HG03064 (cell line): ENCODE measurements at regions not wholly inside any gene's neighbourhood (a gene's known extent, or its start where the extent isn't known, plus 50 kb on each side); places are given as distances from the start of the nearest gene placed in this dataset.

Experiments
- ATAC-seq: cut with Tn5 transposase; IDR thresholded peaks from one replicate; pipeline ENCODE4 v1.9.1; 2021; ENCODE audit warnings: low read depth; ENCODE audit not compliant: unreplicated experiment

DNA sequence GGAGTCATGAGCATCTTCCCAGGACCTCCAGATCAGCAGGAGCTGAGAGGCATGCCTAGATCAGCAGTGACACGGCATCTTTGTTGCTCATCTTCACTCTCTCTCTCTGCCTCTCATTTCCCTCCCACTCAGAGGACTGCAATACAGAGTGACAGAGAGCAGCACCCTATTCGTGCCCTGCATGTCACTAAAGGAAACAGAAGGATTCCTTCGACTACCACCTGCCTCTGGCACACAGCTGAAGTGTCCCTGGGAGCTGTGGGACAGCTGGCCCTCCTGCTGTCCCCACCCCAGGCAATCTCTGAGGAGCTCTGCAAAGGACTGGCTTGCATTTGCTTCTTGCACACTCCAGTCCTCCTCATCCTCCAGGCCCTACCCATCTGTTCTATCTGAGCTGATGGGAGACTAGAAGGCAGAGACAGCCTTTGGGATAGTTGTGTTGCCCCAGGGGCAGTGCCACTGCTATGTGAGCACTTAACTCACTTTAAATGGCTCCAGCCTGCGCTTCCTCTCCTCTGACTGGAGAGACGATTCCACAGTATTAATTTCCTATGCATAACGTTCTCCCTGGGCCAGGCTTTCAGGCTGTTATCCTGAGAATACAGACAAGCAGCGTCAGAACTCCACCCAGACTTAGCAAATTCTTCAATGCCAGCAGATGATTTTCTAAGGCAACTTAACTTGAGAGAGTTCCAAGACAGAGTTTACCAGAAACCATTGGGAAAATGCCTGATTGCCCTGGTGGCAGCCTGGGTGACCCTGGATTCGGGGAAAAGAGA, 167.6 kb upstream of the MAP1B start:
- ATAC-seq = no peak

DNA sequence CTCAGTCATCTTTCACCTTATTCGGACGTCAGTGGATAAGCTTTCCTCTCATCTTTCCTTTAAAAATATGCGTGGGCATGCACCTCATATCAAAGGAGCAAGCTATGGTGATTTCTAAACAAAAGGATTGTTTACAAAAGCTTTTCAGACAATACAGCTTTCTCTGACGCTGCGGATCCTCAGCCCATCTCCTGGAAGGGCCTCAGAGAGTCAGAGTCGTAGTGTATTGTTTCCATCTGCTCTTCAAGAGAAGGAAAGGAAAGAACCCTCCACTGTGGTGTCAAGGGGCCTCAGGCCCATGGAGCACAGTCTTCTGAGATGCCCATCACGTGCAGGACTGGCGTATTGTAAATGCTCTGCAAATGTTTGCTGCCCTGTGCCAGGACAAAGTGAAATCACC, 163.4 kb upstream of the MAP1B start:
- no peak for ATAC-seq

DNA sequence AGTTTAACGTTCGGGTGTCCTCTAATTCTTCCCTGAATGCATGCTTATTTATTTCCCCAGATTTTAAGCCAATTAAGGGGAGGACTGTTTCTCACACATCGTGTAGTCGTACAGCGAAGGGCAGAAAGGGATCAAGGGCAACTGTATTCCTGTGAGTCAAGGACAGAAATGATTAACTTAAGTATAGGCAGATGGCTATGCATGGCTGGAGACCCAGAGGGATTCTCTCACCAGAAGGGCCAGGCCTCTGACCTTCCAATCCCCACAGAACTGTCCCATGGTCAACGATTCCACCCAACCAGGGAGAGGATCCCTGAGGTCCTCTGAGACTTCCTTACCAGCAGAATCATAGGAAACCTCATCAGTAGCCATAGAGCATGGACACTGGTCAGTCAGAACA, 161.8 kb upstream of the MAP1B start:
- ATAC-seq = no peak

DNA sequence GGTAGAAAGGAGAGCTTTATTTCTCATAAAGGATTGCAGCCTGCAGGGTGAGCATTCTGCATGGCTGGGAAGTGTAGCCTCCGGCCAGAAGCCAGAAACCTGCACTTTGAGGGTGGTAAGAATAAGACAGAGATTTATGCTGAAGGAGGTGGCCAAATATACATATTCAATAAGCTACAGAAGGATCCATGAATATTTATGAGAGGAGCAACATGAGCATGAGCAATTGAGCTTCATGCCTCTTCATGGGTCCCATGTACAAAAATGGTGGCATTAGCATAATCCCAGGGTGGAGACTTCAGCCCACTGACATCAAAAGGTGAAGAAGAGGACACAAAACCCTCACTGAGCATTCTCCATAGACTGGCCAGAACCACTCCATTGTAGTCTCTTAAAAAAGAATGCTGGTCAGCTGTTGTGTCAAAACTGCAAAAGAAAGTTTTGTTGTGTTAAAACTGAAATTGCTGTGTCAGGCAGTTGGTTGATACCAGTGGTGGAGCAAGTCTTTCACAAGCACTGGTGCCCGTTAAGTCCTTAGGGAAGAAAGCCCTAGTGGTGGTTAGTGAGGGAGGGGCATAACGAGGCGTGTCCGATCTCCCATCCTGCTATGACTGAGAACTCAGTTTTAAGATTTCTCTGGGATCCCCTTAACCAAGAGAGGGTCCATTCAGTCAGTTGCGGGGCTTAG, 160.8 kb upstream of the MAP1B start:
- ATAC-seq = no peak

DNA sequence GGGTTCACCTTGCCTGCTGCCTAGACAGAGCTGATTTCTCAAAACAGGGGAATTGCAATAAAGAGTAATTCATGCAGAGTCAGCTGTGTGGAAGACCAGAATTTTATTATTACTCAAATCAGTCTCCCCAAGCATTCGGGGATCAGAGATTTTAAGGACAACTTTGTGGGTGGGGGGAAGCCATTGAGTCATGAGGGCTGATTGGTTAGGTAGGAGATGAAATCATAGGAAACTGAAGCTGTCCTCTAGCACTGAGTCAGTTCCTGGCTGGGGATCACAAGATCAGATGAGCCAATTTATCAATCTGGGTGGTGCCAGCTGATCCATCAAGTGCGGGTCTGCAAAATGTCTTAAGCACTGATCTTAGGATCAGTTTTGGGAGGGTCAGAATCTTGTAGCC, 159.1 kb upstream of the MAP1B start:
- no peak for ATAC-seq

DNA sequence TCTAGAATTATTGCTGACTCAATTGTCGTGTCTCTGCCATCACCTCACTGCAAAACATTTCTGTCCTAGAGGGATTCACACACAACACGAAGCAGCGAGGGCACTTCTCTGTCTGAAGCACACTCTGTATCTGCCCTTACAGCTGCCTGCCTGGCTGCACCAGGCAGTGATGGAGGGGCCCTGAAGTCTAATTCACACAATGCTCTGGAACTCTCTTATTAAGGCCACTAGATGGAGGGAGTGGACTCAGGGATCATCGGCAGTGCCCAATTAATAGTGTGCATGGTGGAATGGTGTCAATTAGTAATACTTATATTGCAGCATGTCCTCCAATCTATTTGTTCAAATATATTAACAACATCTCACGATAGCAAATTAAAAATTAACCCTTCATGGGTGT, 157.5 kb upstream of the MAP1B start:
- no peak for ATAC-seq

DNA sequence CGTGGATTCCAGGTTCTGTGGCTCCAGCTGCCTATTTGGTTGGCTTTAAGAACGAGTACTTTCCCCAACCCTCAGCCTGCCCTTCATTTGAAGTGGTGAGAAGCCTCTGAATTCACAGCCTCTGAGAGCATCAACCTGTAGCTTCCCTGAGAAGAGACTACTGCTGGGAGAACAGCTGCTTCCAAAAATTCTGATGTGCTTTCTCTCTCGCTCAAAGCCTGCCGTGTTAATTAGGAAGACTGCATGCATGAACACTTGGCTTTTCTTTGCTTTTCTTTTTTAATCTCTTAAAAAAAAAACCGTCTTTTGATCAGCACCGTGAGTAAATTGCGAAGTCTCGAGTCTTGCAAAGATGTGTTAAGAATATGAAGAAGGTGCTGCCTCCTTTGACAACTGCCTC, 153.4 kb upstream of the MAP1B start:
- no peak for ATAC-seq

DNA sequence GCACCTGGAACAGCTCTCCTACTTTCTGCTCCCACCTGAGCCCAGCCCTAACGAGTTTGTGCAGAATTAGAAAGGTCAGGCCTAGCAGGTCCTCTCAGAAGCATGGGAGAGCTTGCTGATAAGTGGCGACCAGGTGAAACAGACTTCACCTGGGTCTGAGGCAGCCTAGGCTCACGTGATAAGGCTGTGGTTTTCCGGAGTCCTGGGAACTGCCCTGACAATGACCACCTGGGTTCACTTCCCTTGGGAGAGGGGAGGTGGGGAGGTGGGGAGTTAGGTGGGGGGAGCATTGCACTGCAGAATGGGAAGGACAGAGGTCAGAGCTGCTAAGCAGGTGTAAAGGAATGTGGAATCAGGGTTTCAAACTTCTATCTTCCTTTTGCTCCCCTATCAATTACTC, 152.9 kb upstream of the MAP1B start:
- ATAC-seq = no peak

DNA sequence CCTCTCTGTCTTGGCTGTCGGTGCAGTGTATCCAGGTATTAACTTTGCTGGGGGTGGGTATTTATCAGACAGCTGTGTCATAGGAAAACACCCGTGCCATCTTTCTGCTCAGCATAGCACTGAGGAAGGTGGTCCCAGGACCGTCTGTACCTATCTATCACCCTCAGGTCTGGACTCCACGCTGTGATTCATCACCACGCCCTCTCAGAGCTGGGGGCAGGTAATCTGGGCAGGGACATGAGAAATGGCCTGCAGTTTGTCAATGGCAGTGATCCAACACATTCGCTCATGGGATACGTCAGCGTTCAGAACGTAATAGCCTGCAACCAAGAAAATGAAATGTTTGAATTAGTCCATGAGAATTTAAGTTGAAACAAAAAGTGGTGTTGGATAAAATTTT, 151.6 kb upstream of the MAP1B start:
- ATAC-seq = no peak

DNA sequence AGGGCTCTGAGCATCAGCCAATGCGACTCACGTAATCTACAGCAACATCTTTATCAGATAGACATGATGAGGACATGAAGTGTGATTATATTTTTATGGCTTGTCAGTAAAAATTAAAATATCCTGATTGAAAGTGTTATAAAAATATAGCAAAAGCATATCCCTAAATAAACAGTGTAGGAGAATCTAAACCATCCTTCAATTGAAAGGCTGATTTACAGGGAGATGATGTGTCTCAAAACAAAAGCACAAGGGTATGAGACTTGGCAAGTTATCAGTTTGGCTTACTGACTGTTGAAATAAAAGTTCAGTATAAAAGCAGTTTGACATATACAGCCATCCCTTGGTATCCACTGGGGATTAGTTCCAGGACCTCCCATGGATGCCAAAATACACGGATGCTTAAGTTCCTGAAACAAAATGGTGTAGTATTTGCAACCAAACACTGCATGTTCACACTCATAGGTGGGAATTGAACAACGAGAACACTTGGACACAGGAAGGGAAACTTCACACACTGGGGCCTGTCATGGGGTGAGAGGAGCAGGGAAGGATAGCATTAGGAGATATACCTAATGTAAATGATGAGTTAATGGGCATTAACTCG, 149.9 kb upstream of the MAP1B start:
- no peak for ATAC-seq

DNA sequence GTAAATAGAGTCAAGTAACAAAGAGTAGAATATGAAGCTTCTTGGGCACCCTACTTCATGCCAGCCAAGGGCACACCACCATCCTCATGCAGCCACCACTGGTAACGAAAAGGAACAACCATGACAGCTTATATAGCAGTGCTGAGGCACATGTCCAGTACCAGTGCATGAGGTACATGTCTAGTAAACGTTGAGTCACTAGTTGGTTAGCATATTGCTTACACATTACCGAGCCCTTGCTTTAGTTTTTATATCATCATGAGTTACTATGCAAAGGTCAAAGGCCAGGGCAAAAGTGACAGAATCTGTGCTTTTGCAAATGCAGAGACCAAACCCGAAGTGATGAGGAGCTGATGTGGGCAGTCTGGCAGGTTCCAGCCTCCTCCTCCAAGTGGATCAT, 147.1 kb upstream of the MAP1B start:
- no peak for ATAC-seq

DNA sequence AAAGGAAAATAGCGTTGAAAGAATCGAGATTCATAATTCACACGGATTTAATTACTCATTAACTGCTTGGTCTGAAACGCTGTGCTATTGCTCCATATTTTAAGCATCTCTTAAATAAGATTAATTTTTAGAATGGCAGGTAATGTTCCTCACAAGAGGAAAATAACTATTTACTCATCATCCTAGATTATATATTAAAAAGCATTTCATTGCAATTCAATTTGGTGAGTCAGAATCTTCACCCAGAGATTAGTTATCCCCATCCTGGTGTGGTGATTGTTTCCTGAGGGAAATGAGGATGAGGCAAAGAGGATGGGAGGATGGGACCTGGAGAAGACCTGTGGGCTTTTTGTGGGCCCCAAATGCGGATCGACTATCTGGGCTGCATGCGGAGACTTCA, 145.5 kb upstream of the MAP1B start:
- ATAC-seq = no peak

DNA sequence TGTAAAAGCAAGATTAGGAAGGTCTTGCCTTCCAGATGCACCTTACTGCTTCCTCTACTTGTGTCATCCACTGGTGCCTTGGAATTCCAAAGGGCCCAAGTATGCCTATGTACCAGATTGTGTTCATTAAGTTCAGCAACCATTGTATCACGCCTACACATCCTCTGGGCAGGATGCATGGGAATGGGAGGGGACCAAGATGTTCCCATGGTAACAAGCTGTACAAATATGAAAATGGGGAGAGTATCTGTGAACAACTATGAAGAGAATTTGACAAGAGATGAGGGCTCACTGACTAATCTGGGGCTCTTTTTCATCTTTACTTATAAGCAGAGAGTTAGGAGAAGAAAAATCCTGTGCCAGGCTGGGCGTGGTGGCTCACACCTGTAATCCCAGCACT, 137.8 kb upstream of the MAP1B start:
- ATAC-seq = no peak

DNA sequence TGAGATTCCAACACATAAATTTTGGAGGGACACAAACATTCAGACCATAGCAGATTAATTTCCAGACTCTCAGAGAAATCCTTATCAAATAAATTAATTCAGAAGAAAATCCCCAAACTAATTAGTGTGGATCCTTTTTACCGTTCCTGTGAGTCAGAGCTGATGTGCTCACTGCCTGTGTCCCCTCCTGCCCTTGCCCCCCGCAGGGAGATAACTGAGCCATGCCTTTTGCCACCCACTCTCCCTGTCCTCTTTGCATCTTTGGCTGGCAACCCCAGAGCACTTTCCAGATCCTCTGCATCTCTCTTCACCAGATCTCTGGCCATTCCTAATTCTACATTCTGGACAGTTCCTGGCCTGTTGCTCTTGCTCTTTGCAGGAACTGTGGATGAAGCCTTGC, 135.4 kb upstream of the MAP1B start:
- ATAC-seq = no peak

DNA sequence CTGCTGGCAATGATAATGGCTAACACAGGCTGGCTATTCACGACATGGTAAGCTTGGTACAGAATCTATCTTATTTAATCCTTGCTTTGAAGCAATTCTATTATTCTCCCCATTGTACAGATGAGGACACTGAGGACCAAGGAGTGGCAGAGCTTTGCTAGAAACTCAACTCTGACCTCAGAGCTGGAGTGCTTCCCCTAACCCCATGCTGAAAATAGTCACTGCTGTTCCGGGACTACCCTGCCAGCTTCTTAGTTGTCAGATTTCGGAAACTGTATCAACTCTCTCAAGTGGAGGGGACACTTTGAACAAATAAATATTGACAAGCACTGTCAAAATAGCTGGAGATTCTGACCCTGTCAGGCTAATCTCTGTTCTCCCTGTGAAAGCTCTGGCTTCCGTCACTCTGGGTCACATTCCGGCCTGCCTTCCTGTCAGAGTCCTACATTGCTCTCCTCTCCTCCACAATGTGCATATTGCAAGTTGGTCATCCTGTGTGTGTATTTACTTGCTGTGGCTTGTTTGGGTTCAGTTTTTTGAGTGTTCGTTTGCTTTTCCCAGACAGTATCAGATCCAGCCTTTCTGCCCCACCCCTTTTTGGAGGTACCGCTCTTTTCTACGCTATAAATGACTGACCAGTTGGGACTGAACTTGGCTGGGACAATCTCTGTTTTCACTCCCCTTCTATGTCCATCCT, 134.3 kb upstream of the MAP1B start:
- no peak for ATAC-seq

DNA sequence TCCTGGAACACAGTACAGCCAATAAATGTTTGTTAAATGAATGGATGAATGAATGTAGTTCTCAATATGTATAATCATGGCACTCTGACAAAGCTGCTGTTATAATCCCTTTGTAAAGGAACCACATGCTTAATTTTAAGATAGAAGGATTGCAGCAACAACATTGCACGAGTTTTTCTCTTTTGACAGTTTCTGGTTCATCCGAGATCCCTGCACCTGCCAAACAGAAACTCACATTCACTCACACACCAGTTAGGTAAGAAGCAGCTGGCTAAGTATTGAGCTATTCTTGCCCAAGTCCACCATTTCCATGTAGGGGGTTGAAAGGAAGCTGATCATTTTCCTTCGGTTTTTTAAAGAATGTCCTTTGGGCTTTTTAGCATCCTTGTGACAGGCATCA, 133.7 kb upstream of the MAP1B start:
- no peak for ATAC-seq

DNA sequence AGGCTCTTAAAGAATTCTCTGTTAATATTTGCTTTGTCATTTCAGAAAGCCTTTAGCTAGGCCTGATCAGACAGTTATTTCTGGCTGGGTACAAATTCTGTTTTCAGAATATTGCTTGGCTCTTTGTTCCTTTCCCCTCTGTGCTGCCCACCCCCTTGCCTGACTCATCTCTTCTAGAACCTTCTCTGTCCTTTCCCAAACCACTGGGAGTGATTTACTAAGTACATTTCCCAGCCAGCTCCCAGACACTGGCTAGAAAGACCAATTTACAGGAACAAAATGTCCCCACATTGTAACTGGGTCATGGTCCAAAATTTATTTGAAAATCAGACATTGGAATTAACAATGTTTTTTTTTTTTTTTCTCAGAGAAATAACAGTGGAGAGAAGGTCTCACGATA, 133.1 kb upstream of the MAP1B start:
- no peak for ATAC-seq

DNA sequence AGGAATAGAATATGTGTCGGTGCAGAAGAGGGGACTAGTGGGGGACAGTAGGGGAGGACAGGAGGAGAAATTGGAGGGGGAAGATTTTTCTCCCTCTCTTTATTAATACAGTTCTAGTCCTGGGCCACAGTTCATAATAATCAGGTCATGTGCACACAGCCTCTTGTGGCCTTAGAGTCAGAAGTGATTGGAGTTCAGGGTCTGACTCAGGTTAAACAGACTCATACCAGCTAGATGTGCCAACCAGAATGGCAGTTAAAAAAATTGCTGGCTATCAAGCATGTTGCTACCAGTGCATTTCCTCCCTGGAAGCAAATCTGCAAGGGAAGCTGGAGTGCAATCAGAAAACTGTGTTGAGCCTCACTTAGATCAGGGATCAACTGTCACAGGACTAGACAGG, 132.7 kb upstream of the MAP1B start:
- no peak for ATAC-seq

DNA sequence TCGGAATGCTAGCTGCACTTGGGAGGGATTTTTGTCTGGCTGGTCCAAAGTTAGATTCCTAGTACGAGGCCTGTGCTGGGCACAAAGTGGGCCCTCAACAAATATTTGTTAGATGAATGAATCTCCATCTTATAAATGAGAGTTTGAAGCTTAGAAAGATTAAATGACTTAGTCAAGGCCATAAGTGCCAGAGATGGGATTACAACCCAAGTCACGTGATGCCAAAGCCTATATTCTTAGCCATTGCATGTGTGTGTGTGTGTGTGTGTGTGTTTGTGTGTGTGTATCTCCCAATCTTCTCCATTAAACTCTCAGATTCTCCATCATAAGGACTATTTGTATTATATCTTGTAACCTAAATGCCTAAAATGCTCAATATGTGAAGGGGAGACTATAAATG, 130.8 kb upstream of the MAP1B start:
- ATAC-seq = no peak

DNA sequence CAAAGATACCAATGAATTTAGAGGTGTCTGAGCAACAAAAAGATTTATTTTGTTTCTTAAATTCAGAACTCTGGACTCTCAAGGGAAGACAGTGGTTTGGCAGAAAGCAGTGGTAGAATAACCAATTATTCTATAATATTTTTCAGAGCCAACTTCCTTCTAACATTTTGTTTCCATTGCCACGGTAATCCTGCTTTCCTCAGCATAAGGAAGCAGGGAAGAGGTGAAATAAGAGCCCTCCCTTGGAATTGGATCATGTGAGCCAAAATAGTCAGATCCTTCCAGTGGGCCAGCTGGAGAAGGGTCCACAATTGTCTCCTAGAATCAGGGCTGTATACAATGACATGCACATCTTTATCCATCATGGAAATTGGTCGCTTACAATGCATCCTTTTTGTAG, 130.0 kb upstream of the MAP1B start:
- no peak for ATAC-seq

DNA sequence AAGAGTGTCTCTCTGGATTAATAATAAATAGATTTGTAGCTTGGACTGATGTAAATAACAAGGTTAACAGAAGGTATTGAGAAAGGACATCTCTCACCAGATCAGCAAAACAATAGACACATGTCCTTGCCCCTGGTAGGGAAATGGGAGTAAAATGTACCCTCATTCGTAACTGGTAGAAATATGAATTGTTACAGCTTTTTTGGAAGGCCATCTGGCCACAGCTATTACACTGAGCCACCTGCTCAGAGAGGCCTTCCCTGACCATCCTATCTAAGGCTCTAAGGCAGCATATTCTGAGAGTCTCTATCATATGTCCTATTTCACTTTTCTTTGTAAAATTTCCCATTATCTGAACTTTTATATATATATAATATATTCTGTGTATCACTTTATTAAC, 129.1 kb upstream of the MAP1B start:
- ATAC-seq = no peak
